Choroid plexus epithelial cell (primary cell): ENCODE measurements at regions not wholly inside any gene's neighbourhood (a gene's known extent, or its start where the extent isn't known, plus 50 kb on each side); places are given as distances from the start of the nearest gene placed in this dataset.

Experiments
- DNase-seq: peaks from one replicate; pipeline ENCODE4 v3.0.0-alpha.2; 2010; ENCODE audit warnings: low read depth
- H3K4me3 ChIP-seq: 2 replicates; pipeline ENCODE4 v1.5.1; 2011; ENCODE audit warnings: low read depth, mild to moderate bottlenecking, control low read depth, low read length, moderate library complexity
- TF ChIP-seq, protein P1 (sequence below): conservative IDR thresholded peaks from 2 replicates; pipeline ENCODE4 v1.5.1; 2011; ENCODE audit warnings: low read depth, mild to moderate bottlenecking, control low read depth, inconsistent platforms, low read length, moderate library complexity

DNA sequence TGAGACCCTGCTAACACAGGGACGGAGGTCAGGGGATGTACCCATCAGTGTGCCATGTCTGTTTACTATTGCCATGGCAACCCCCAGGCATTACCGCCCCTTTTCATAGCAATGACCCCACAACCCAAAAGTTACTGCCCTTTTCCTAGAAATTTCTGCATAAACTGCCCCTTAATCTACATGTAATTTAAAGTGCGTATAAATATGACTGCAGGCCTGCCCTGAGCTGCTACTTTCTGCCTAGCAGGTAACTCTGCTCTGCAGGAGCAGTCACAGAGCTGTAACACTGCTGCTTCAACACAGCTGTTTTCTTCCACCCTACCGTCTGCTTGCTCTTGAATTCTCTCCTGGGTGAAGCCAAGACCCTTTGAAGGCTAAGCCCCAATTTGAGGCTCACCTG, 57.1 kb upstream of the RPS6KA2 start:
- no peak for DNase-seq
- TF ChIP-seq, protein P1, sequence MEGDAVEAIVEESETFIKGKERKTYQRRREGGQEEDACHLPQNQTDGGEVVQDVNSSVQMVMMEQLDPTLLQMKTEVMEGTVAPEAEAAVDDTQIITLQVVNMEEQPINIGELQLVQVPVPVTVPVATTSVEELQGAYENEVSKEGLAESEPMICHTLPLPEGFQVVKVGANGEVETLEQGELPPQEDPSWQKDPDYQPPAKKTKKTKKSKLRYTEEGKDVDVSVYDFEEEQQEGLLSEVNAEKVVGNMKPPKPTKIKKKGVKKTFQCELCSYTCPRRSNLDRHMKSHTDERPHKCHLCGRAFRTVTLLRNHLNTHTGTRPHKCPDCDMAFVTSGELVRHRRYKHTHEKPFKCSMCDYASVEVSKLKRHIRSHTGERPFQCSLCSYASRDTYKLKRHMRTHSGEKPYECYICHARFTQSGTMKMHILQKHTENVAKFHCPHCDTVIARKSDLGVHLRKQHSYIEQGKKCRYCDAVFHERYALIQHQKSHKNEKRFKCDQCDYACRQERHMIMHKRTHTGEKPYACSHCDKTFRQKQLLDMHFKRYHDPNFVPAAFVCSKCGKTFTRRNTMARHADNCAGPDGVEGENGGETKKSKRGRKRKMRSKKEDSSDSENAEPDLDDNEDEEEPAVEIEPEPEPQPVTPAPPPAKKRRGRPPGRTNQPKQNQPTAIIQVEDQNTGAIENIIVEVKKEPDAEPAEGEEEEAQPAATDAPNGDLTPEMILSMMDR = no peak
- no peak overlapping the region for H3K4me3 ChIP-seq

DNA sequence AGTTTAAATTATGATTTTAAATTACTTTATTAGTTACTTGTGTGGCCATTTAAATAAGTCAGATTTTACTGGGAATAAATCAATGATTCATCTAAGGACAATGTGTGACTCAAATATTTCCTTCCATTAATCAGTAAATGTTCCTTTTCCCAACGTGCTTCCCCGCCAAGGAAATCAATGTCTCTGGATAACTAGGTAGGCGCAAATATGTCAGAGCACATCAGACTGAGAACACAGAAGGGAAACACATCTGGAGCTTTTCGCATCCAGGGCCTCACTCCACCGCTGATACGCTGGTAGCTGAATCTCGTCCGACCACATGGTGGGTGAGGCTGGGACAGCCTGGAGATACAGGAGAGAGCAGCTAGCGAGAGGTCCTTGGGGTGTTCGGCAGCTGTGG, 56.4 kb upstream of the RPS6KA2 start:
- no peak overlapping the region for H3K4me3 ChIP-seq
- DNase-seq = no peak
- TF ChIP-seq, protein P1 = no peak

DNA sequence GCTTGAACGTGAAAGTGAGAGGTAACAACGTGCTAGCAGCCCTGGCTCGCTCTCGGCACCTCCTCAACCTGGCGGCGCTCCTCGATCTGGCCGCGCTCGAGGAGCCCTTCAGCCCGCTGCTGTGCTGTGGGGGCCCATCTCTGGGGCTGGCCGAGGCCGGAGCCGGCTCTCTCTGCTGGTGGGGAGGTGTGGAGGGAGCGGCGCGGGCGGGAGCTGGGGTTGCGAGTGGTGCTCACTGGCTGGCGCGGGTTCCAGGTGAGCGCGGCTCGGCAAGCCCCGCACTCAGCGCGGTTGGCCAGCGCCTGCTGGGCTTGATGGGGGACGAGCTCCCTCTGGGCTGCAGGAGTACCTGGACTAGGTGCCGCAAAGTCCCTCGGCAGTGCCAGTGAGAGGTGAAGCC, 52.5 kb upstream of the RPS6KA2 start:
- DNase-seq = no peak
- H3K4me3 ChIP-seq = no peak overlapping the region
- TF ChIP-seq, protein P1 = no peak

DNA sequence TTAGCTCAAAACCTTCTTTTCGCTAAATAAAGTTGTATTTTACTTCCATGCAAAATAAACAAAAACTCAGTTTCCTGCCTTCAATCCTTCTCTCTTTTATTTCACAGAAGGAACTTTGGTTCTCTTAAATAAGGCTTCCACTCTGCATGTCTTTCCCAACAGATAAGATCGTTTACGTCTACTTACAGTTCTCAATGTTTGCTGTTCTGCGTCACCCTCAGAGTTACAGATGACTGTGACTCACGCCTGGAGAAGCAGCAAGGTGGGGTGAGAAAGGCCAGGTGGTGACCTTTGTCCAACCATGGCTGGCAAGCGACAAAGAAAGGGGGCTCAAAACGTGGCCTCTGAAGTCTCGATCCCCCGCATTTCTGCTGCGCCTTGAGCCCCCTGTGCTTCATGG, 51.4 kb upstream of the RPS6KA2 start:
- TF ChIP-seq, protein P1 = no peak
- no peak overlapping the region for H3K4me3 ChIP-seq

DNA sequence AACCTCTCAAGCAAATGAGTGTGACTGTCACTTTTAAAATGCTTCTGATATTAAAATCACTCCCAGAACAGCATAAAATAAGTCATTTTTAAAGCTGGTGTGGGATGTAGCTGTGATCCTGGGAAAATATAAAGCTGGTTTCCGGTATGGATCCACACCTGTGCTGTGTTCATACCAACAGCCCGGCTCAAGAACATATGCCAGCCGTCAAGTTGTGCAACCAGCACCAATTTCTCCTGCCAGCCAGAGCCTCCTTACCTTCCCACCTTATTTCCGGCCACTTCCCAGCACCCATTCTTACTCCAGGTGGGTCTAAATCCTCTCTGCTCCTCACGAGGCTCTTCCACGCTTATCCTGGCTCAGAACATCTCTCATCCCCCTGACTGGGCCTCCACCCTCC, 50.9 kb upstream of the RPS6KA2 start:
- TF ChIP-seq, protein P1 = no peak
- no peak overlapping the region for H3K4me3 ChIP-seq
- no peak for DNase-seq

More for the DNA sequence above, 51.4 kb upstream of the RPS6KA2 start:
- DNase-seq = peak; percentile 55
